ENCODE measurements at regions not wholly inside any gene's neighbourhood (a gene's known extent, or its start where the extent isn't known, plus 50 kb on each side); places are given as distances from the start of the nearest gene placed in this dataset.

- TF ChIP-seq POLR2AphosphoS5 (IDR thresholded peaks at IDR 0.05; ENCODE audit: low read depth, low read length), result no peak
Observed at GRCh38 chr2:174656676-174657176, 59.1 kb upstream of the WIPF1 start (continued).

- no peak overlapping the region for H3K4me3 ChIP-seq (ENCODE audit: low read depth in 2 of 2, low read length in 2 of 2)
- no peaks in the 10 kb centered on the region for H3K4me1 ChIP-seq (ENCODE audit: control insufficient read depth, insufficient read depth, low read length)
- no peak for ATAC-seq
- no peak for DNase-seq (ENCODE audit: low read depth, low spot score)
- intact Hi-C loops (cut with micrococcal nuclease; ENCODE audit: unreplicated experiment), result no loop called here
- no TSS peak for BruUV-seq (replicated peaks)
- ChIA-PET POLR2A (no interaction called here), CTCF (no interaction called here)
- H3K27ac ChIP-seq (ENCODE audit: low read length), result no peak overlapping the region
- TF ChIP-seq POLR2AphosphoS5 (IDR thresholded peaks at IDR 0.05; ENCODE audit: low read depth, low read length) (no peak), TCF7L2 (IDR thresholded peaks at IDR 0.05; ENCODE audit: low read depth, low read length) (no peak), SIN3A (IDR thresholded peaks at IDR 0.05; ENCODE audit: borderline replicate concordance, insufficient read depth, low read depth, low read length) (no peak), CTCF (IDR thresholded peaks at IDR 0.05) (no peak), REST (IDR thresholded peaks at IDR 0.05; ENCODE audit: insufficient read depth in 1 of 2, low read depth in 2 of 2, low read length in 1 of 2) (no peak)
- no peaks in the 10 kb centered on the region for H3K27me3 ChIP-seq (ENCODE audit: control insufficient read depth, insufficient read depth, low read length)
- peaks cover 5% of the 10 kb centered on the region; the same call in 1 of the 2 replicates for H3K9me3 ChIP-seq (ENCODE audit: control insufficient read depth, insufficient read depth, low read depth, low read length)
- in situ Hi-C loops (cut with HindIII; ENCODE audit: low pct_unique_long_range_greater_than_20kb, low sequenced_read_pairs), result no loop called here
- no peaks in the 10 kb centered on the region for H3K36me3 ChIP-seq (ENCODE audit: control insufficient read depth, insufficient read depth, low read length)
Observed at GRCh38 chr2:174656035-174656434, 58.4 kb upstream of the WIPF1 start.

- H3K4me3 ChIP-seq (ENCODE audit: low read depth in 2 of 2, low read length in 2 of 2), result no peak overlapping the region
- ATAC-seq (no peak), DNase-seq (ENCODE audit: low read depth, low spot score) (no peak)
- H3K9me3 ChIP-seq (ENCODE audit: control insufficient read depth, insufficient read depth, low read depth, low read length), result peaks cover 5% of the 10 kb centered on the region; the same call in 1 of the 2 replicates
- BruUV-seq (replicated peaks), result no TSS peak
- in situ Hi-C loops (cut with HindIII; ENCODE audit: low pct_unique_long_range_greater_than_20kb, low sequenced_read_pairs) (no loop called here), intact Hi-C loops (cut with micrococcal nuclease; ENCODE audit: unreplicated experiment) (no loop called here)
- POLR2A ChIA-PET, result interaction anchor here (0.7 kb wide), 1 partner anchor 79 kb away, joined by 4 read pairs; no protein-coding TSS in a partner anchor
- no peaks in the 10 kb centered on the region for H3K4me1 ChIP-seq (ENCODE audit: control insufficient read depth, insufficient read depth, low read length)
- CTCF ChIA-PET, result no interaction called here
- H3K36me3 ChIP-seq (ENCODE audit: control insufficient read depth, insufficient read depth, low read length), result no peaks in the 10 kb centered on the region
- H3K27ac ChIP-seq (ENCODE audit: low read length), result no peak overlapping the region
- no peak for TF ChIP-seq REST (IDR thresholded peaks at IDR 0.05; ENCODE audit: insufficient read depth in 1 of 2, low read depth in 2 of 2, low read length in 1 of 2)
- H3K27me3 ChIP-seq (ENCODE audit: control insufficient read depth, insufficient read depth, low read length), result no peaks in the 10 kb centered on the region
Observed at GRCh38 chr2:174654419-174654941, 56.9 kb upstream of the WIPF1 start.
